SK-N-MC (cell line): ENCODE measurements at regions not wholly inside any gene's neighbourhood (a gene's known extent, or its start where the extent isn't known, plus 50 kb on each side); places are given as distances from the start of the nearest gene placed in this dataset.

Experiments
- EZH2 ChIP-seq: fragments of 200-600 bp; sonication (generic); IDR thresholded peaks from one replicate; pipeline ENCODE4 v1.6.1; 2017; ENCODE audit warnings: antibody characterized with exemption
- POLR2AphosphoS5 ChIP-seq: IDR thresholded peaks from 2 replicates; pipeline ENCODE4 v1.6.1; 2012; ENCODE audit warnings: mild to moderate bottlenecking, low read depth, low read length, borderline replicate concordance

DNA sequence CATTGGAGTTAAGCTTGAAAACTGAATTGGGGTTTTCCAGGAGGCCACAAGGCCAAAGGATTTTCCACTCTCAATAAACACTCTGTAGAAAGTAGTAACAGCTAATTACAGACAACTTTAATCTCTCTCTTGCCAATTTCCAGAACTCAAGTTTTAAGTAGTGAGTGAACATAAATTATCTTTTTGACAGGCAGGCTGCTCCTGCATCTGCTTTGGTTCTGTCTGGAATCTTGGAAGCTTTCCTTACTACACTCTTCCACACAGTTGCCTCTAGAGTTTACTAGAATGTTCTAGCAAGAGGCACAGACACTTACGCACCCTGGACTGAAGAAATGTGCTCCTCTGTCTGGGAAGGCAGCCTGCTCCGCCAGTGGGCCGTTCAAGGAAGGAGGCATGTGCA lies 90.5 kb upstream of the WAC start:
- no peak for TF ChIP-seq POLR2AphosphoS5
- no peak for TF ChIP-seq EZH2
